ENCODE measurements at regions not wholly inside any gene's neighbourhood (a gene's known extent, or its start where the extent isn't known, plus 50 kb on each side); places are given as distances from the start of the nearest gene placed in this dataset.
"Not testable (repeated sequence)": the region's sequence is repeated elsewhere in the genome, so short reads cannot be mapped to it uniquely, and the experiment has no call there.

DNA sequence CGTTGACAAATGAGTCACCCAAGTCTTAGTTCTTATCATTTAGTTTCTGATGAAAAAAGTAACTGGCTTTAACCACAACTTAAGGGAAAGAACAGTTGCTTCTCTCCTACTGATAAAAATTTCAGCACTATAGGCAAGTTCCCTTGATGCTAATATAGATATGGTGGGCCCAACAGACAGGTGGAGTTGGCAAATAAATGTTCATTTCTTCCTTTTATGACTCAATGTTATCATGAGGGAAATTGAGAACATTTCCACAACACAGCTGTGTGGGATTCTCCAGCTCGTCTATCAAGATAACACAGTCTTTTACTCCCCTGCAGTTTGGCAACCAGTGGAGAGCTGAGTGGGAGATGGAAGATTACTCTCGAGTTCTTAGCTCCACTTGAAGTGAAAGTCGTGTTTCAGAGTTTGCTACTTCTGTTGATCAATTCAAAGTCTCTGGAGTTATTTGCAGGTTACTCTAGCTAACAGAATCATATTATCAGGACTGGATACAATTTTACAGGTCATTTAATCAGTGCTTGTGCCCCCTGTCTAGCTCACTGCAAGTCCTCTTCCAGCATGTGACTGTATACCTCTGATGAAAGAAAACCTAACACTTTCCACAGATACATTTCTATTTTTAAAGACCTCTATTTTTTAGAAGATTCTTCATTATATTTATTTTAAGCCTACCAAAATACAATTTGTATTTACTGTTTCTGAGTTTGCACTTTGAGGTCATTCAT, 270.6 kb upstream of the GK2 start:
- DNase-seq (ENCODE audit: low spot score), result no peak
- TF ChIP-seq, protein P1, sequence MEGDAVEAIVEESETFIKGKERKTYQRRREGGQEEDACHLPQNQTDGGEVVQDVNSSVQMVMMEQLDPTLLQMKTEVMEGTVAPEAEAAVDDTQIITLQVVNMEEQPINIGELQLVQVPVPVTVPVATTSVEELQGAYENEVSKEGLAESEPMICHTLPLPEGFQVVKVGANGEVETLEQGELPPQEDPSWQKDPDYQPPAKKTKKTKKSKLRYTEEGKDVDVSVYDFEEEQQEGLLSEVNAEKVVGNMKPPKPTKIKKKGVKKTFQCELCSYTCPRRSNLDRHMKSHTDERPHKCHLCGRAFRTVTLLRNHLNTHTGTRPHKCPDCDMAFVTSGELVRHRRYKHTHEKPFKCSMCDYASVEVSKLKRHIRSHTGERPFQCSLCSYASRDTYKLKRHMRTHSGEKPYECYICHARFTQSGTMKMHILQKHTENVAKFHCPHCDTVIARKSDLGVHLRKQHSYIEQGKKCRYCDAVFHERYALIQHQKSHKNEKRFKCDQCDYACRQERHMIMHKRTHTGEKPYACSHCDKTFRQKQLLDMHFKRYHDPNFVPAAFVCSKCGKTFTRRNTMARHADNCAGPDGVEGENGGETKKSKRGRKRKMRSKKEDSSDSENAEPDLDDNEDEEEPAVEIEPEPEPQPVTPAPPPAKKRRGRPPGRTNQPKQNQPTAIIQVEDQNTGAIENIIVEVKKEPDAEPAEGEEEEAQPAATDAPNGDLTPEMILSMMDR (IDR thresholded peaks at IDR 0.05; ENCODE audit: borderline replicate concordance, control extremely low read depth, extremely low read depth, insufficient read depth, missing control alignments), result no peak
- in situ Hi-C loops (cut with MboI; ENCODE audit: low sequenced_read_pairs, unreplicated experiment), result no loop called here

DNA sequence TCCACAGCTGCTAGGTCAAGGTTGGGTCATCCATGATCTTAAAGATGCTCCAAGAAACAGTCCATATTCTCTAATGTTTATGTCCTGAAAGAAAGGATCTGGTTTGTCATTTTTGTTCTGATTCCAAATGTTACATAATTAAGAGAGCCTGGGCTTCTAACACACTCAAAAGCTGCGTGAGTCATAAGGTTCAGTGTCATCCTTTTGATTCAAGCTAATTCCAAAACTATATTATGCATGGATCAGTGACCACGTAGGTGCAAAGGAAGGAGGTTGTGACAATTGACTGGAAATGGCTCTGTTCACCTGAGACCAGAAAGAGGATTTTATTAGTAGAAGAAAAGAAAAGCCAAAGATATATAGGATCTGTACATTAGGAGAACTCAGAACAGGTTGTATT, 268.7 kb upstream of the GK2 start:
- in situ Hi-C loops (cut with MboI; ENCODE audit: low sequenced_read_pairs, unreplicated experiment), result no loop called here
- DNase-seq (ENCODE audit: low spot score), result no peak
- TF ChIP-seq, protein P1 (IDR thresholded peaks at IDR 0.05; ENCODE audit: borderline replicate concordance, control extremely low read depth, extremely low read depth, insufficient read depth, missing control alignments), result no peak

DNA sequence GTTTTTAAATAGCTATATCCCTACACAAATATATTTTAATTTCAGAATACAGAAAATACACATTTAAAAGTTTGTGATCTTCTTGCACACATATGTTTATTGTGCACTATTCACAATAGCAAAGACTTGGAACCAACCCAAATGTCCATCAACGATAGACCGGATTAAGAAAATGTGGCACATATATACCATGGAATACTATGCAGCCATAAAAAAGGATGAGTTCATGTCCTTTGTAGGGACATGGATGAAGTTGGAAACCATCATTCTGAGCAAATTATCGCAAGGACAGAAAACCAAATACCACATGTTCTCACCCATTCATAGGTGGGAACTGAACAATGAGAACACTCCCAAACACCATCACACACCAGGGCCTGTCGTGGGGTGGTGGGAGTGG, 266.9 kb upstream of the GK2 start:
- DNase-seq (ENCODE audit: low spot score); in situ Hi-C loops (cut with MboI; ENCODE audit: low sequenced_read_pairs, unreplicated experiment): not testable (repeated sequence)

DNA sequence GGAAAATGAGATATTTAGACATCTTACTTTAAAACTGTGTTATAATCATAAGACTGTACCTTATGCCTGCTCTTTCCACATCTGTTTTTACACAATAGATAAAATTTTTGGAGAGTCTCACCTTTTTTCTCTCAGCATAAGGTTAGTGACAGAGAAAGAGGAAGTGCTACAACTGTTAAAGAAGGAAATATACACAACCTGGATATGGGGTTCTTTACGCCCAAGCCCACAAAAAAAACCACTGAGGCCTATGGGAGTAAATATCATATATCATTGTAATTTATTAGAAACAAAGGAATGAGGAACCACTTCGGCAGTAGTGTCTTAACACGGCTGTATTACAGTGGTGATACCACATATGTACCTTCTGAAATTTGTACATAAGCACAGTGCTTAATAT, 265.9 kb upstream of the GK2 start:
- TF ChIP-seq, protein P1 (IDR thresholded peaks at IDR 0.05; ENCODE audit: borderline replicate concordance, control extremely low read depth, extremely low read depth, insufficient read depth, missing control alignments), result no peak
- no peak for DNase-seq (ENCODE audit: low spot score)
- in situ Hi-C loops (cut with MboI; ENCODE audit: low sequenced_read_pairs, unreplicated experiment), result no loop called here

DNA sequence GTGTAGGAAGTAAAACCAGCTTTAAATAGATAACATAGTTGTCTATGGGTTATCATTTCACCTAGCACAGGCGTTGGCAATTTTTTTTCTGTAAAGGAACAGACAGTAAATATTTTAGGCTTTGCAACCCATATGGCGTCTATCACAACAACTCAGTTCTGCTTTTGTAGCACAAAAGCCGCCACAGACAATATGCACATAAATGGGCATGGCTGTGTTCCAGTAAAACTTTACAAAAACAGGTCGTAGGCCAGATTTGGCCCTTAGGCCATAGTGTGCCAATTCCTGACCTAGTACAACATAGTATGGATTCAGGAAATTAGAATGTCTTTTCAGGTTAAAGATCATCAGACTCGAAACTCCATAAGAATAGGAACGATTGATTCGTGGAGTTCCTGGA, 265.3 kb upstream of the GK2 start:
- in situ Hi-C loops (cut with MboI; ENCODE audit: low sequenced_read_pairs, unreplicated experiment), result no loop called here
- TF ChIP-seq, protein P1 (IDR thresholded peaks at IDR 0.05; ENCODE audit: borderline replicate concordance, control extremely low read depth, extremely low read depth, insufficient read depth, missing control alignments), result no peak
- no peak for DNase-seq (ENCODE audit: low spot score)

DNA sequence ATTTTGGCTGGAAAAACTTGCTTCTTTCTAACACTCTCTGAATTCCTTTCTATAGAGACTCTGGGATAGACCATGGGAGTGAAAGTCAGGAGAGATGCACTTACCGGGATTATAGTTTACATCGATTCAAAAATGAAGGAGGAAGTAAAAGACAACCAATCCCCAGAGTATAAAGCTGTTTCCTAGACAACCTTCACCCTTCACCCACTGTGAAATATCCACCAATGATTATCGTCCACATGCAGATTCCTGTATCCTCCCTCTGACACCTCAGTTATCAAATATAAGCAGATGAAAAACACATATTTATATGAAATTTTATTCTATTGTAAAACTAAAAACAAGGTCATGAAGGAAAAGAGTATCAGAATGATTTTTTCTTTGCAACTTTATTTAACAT, 258.8 kb upstream of the GK2 start:
- in situ Hi-C loops (cut with MboI; ENCODE audit: low sequenced_read_pairs, unreplicated experiment), result no loop called here
- TF ChIP-seq, protein P1 (IDR thresholded peaks at IDR 0.05; ENCODE audit: borderline replicate concordance, control extremely low read depth, extremely low read depth, insufficient read depth, missing control alignments), result no peak
- DNase-seq (ENCODE audit: low spot score), result no peak

DNA sequence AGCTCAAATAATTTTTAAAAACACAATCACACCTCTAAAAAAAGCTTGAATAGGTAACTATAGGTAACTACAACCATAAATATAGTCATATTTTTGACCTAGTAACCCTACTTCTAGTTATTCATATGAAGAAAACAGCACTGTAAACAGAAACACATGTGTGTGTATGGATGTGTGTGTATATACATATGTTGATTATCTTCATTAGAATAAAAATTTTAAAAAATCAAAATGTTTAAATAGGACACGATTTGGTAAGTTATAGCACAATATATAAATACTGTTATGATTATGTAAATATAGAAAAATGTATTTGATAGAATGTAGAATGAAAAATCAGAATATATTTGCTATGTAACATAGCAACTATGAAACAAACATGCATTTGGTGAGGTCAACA, 258.1 kb upstream of the GK2 start:
- in situ Hi-C loops (cut with MboI; ENCODE audit: low sequenced_read_pairs, unreplicated experiment), result no loop called here
- TF ChIP-seq, protein P1 (IDR thresholded peaks at IDR 0.05; ENCODE audit: borderline replicate concordance, control extremely low read depth, extremely low read depth, insufficient read depth, missing control alignments), result no peak
- no peak for DNase-seq (ENCODE audit: low spot score)
